GM12878 (cell line): ENCODE measurements at regions not wholly inside any gene's neighbourhood (a gene's known extent, or its start where the extent isn't known, plus 50 kb on each side); places are given as distances from the start of the nearest gene placed in this dataset.

Source experiments
- ATAC-seq: fragments of 200-7000 bp; cut with Tn5 transposase; 3 replicates; pipeline ENCODE4 v1.9.1; 2020; ENCODE audit warnings: mild to moderate bottlenecking, moderate library complexity
- BruUV-seq: library from RNA; stranded (reverse); fragments of 400-500 nt; replicated peaks from 2 replicates; lab custom pipeline; 2021; lab: Mats Ljungman, UMichigan
- CTCF ChIA-PET: fragments of 300-600 bp; sonication (Branson Sonifier 250); formaldehyde crosslinking; extraction: SDS; loops from one replicate; lab custom pipeline; 2021; ENCODE audit warnings: inconsistent platforms; lab: Yijun Ruan, JAX
- POLR2A ChIA-PET: fragments of 350-600 bp; formaldehyde crosslinking; extraction: SDS; loops from one replicate; lab custom pipeline; 2021; ENCODE audit warnings: inconsistent platforms; lab: Charles Lee
- RAD21 ChIA-PET: fragments of 300-600 bp; sonication (Branson Sonifier 250); formaldehyde crosslinking; loops from one replicate; lab custom pipeline; 2023; ENCODE audit warnings: antibody characterized with exemption; ENCODE audit not compliant: unreplicated experiment; lab: Charles Lee
- SMC1A ChIA-PET: fragments of 300-600 bp; sonication (Branson Sonifier 250); formaldehyde crosslinking; loops from one replicate; lab custom pipeline; 2023; ENCODE audit not compliant: unreplicated experiment, uncharacterized antibody; lab: Charles Lee
- DNase-seq: peaks from one replicate; pipeline ENCODE4 v3.0.0-alpha.2; 2011; ENCODE audit warnings: low read depth, low spot score
- FAIRE-seq: peaks from 3 replicates; lab custom pipeline; 2011; peaks lifted over from hg19 to GRCh38; lab: Jason Lieb, UNC
- H2AFZ ChIP-seq: 2 replicates; pipeline ENCODE4 v1.6.0; 2011; ENCODE audit warnings: low read depth, low read length, control low read depth; ENCODE audit not compliant: control insufficient read depth
- H3K27ac ChIP-seq: 2 replicates; pipeline ENCODE4 v1.5.1; 2011; ENCODE audit warnings: control low read depth; ENCODE audit not compliant: control insufficient read depth, insufficient read depth
- H3K27me3 ChIP-seq, 2 experiments: replicated peaks in 1 of 2; 2 replicates each; pipeline versions ENCODE4 v1.6.0 to v1.6.1; 2011; ENCODE audit warnings: low read length in 1 of 2; ENCODE audit not compliant: control insufficient read depth in 2 of 2, insufficient read depth in 2 of 2
- H3K36me3 ChIP-seq, 2 experiments: 2 replicates each; pipeline ENCODE4 v1.5.1; 2011; ENCODE audit warnings: low read length in 1 of 2; ENCODE audit not compliant: control insufficient read depth in 2 of 2, insufficient read depth in 2 of 2
- H3K4me1 ChIP-seq: 2 replicates; pipeline ENCODE4 v1.6.1; 2011; ENCODE audit warnings: mild to moderate bottlenecking, low read length, moderate library complexity, mixed read lengths; ENCODE audit not compliant: control insufficient read depth, insufficient read depth
- H3K4me2 ChIP-seq: 2 replicates; pipeline ENCODE4 v1.6.0; 2011; ENCODE audit warnings: control low read depth; ENCODE audit not compliant: control insufficient read depth, insufficient read depth
- H3K4me3 ChIP-seq: fragments of 200-600 bp; sonication (generic); 2 replicates; pipeline ENCODE4 v1.5.1; 2016
- H3K79me2 ChIP-seq: 2 replicates; pipeline ENCODE4 v1.6.0; 2011; ENCODE audit warnings: low read length; ENCODE audit not compliant: control insufficient read depth, insufficient read depth
- H3K9ac ChIP-seq: 2 replicates; pipeline ENCODE4 v1.8.0; 2011; ENCODE audit warnings: low read length, control low read depth, mixed read lengths; ENCODE audit not compliant: control insufficient read depth, insufficient read depth
- H3K9me3 ChIP-seq: replicated peaks from 3 replicates; pipeline ENCODE4 v1.5.1; 2011; ENCODE audit warnings: mild to moderate bottlenecking, low read length; ENCODE audit not compliant: control insufficient read depth, insufficient read depth
- H4K20me1 ChIP-seq: 2 replicates; pipeline ENCODE4 v1.6.0; 2011; ENCODE audit not compliant: control insufficient read depth, insufficient read depth
- BRCA1 ChIP-seq: IDR thresholded peaks from 2 replicates; pipeline ENCODE4 v1.6.1; 2011; ENCODE audit warnings: low read depth, low read length, improper control_type of control experiment
- GATAD2B ChIP-seq: fragments of 450-650 bp; conservative IDR thresholded peaks from 2 replicates; pipeline ENCODE4 v1.6.1; 2017; ENCODE audit warnings: low read depth, mild to moderate bottlenecking, moderate library complexity
- SMARCA5 ChIP-seq: fragments of 450-650 bp; IDR thresholded peaks from 2 replicates; pipeline ENCODE4 v1.6.1; 2017; ENCODE audit warnings: mild to moderate bottlenecking
- STAT1 ChIP-seq: fragments of 450-650 bp; conservative IDR thresholded peaks from 2 replicates; pipeline ENCODE4 v1.6.1; 2014; ENCODE audit warnings: antibody characterized with exemption, mild to moderate bottlenecking
- TCF12 ChIP-seq: IDR thresholded peaks from 2 replicates; pipeline ENCODE4 v1.6.1; 2011; ENCODE audit warnings: low read depth, mild to moderate bottlenecking, low read length
- ZBTB4 ChIP-seq: fragments of 450-650 bp; formaldehyde crosslinking; IDR thresholded peaks from 2 replicates; pipeline ENCODE4 v1.4.0; 2022; ENCODE audit warnings: mild to moderate bottlenecking, moderate library complexity
- WGBS: methylation state at CpG from one replicate; pipeline ENCODE4 v1.1.6; 2016; ENCODE audit warnings: low lambda C conversion rate; ENCODE audit not compliant: insufficient replicate concordance, insufficient coverage; ENCODE audit errors: missing lambda C conversion rate; 5-methylcytosine and 5-hydroxymethylcytosine counted together
- in situ Hi-C: fragments of 300-500 bp; cut with MboI; formaldehyde crosslinking; loops from 9 replicates; pipeline ENCODE4 v1.14.3; 2018; ENCODE audit warnings: mixed read lengths
- intact Hi-C: fragments of 100-400 bp; cut with micrococcal nuclease; formaldehyde crosslinking; loops from one replicate; pipeline ENCODE4 v1.14.2; 2022; ENCODE audit not compliant: unreplicated experiment
- TF ChIP-seq, protein P1 (sequence below): fragments of 450-650 bp; IDR thresholded peaks from 2 replicates; pipeline ENCODE4 v1.6.1; 2016; ENCODE audit warnings: mild to moderate bottlenecking, moderate library complexity, borderline replicate concordance
- TF ChIP-seq, protein P2 (sequence below): fragments of 450-650 bp; IDR thresholded peaks from 2 replicates; pipeline ENCODE4 v1.6.1; 2017; ENCODE audit warnings: mild to moderate bottlenecking, moderate library complexity
- TF ChIP-seq, protein P3 (sequence below), 3 experiments: IDR thresholded peaks in 2 of 3; conservative IDR thresholded peaks in 1 of 3; 2 replicates each; pipeline ENCODE4 v1.5.1; 2011; ENCODE audit warnings: low read depth in 3 of 3, low read length in 3 of 3, mild to moderate bottlenecking in 3 of 3, control low read depth in 2 of 3, moderate library complexity in 2 of 3, inconsistent platforms in 1 of 3, mixed read lengths in 1 of 3; ENCODE audit not compliant: control insufficient read depth in 2 of 3, insufficient read depth in 1 of 3; ENCODE audit errors: extremely low read depth in 1 of 3

GRCh38 chr16:85286066-85286831, 174.0 kb upstream of the CIBAR2 start:
- Histone ChIP-seq H4K20me1 (no peaks in the 10 kb centered on the region), H3K4me2 (no peak overlapping the region), H3K9me3 (no peaks in the 10 kb centered on the region), H3K36me3 (no peaks in the 10 kb centered on the region), H3K27ac (no peak overlapping the region), H3K27me3 (no peaks in the 10 kb centered on the region), H3K9ac (no peak overlapping the region), H2AFZ (no peak overlapping the region), H3K4me3 (no peak overlapping the region), H3K79me2 (no peaks in the 10 kb centered on the region), H3K4me1 (no peaks in the 10 kb centered on the region)
- no TSS peak for BruUV-seq
- WGBS, result 57% methylated on average over 29 of the region's 29 CpGs
- SMC1A ChIA-PET, result no interaction called here
- CTCF ChIA-PET, result interaction anchor here (0.5 to 2.3 kb wide), 4 partner anchors 11 to 883 kb away, joined by 3 to 9 read pairs (median 4); no protein-coding TSS in a partner anchor
- POLR2A ChIA-PET, result interaction anchor here (0.7 kb wide), 1 partner anchor 960 kb away, joined by 3 read pairs; no protein-coding TSS in a partner anchor
- ATAC-seq (no peak), DNase-seq (no peak), FAIRE-seq (no peak)
- RAD21 ChIA-PET, result interaction anchor here (1.3 kb wide), 1 partner anchor 12 kb away, joined by 3 read pairs; no protein-coding TSS in a partner anchor
- in situ Hi-C loops (no loop called here), intact Hi-C loops (no loop called here)
- TF ChIP-seq, protein P1, sequence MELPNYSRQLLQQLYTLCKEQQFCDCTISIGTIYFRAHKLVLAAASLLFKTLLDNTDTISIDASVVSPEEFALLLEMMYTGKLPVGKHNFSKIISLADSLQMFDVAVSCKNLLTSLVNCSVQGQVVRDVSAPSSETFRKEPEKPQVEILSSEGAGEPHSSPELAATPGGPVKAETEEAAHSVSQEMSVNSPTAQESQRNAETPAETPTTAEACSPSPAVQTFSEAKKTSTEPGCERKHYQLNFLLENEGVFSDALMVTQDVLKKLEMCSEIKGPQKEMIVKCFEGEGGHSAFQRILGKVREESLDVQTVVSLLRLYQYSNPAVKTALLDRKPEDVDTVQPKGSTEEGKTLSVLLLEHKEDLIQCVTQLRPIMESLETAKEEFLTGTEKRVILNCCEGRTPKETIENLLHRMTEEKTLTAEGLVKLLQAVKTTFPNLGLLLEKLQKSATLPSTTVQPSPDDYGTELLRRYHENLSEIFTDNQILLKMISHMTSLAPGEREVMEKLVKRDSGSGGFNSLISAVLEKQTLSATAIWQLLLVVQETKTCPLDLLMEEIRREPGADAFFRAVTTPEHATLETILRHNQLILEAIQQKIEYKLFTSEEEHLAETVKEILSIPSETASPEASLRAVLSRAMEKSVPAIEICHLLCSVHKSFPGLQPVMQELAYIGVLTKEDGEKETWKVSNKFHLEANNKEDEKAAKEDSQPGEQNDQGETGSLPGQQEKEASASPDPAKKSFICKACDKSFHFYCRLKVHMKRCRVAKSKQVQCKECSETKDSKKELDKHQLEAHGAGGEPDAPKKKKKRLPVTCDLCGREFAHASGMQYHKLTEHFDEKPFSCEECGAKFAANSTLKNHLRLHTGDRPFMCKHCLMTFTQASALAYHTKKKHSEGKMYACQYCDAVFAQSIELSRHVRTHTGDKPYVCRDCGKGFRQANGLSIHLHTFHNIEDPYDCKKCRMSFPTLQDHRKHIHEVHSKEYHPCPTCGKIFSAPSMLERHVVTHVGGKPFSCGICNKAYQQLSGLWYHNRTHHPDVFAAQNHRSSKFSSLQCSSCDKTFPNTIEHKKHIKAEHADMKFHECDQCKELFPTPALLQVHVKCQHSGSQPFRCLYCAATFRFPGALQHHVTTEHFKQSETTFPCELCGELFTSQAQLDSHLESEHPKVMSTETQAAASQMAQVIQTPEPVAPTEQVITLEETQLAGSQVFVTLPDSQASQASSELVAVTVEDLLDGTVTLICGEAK, result no peak
- TF ChIP-seq, protein P2, sequence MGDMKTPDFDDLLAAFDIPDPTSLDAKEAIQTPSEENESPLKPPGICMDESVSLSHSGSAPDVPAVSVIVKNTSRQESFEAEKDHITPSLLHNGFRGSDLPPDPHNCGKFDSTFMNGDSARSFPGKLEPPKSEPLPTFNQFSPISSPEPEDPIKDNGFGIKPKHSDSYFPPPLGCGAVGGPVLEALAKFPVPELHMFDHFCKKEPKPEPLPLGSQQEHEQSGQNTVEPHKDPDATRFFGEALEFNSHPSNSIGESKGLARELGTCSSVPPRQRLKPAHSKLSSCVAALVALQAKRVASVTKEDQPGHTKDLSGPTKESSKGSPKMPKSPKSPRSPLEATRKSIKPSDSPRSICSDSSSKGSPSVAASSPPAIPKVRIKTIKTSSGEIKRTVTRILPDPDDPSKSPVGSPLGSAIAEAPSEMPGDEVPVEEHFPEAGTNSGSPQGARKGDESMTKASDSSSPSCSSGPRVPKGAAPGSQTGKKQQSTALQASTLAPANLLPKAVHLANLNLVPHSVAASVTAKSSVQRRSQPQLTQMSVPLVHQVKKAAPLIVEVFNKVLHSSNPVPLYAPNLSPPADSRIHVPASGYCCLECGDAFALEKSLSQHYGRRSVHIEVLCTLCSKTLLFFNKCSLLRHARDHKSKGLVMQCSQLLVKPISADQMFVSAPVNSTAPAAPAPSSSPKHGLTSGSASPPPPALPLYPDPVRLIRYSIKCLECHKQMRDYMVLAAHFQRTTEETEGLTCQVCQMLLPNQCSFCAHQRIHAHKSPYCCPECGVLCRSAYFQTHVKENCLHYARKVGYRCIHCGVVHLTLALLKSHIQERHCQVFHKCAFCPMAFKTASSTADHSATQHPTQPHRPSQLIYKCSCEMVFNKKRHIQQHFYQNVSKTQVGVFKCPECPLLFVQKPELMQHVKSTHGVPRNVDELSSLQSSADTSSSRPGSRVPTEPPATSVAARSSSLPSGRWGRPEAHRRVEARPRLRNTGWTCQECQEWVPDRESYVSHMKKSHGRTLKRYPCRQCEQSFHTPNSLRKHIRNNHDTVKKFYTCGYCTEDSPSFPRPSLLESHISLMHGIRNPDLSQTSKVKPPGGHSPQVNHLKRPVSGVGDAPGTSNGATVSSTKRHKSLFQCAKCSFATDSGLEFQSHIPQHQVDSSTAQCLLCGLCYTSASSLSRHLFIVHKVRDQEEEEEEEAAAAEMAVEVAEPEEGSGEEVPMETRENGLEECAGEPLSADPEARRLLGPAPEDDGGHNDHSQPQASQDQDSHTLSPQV, result no peak
- no peak for TF ChIP-seq SMARCA5
- TF ChIP-seq GATAD2B, result no peak
- no peak for TF ChIP-seq TCF12
- TF ChIP-seq STAT1, result no peak
- TF ChIP-seq ZBTB4 (CRISPR knock-in tag), result no peak
- TF ChIP-seq, protein P3, sequence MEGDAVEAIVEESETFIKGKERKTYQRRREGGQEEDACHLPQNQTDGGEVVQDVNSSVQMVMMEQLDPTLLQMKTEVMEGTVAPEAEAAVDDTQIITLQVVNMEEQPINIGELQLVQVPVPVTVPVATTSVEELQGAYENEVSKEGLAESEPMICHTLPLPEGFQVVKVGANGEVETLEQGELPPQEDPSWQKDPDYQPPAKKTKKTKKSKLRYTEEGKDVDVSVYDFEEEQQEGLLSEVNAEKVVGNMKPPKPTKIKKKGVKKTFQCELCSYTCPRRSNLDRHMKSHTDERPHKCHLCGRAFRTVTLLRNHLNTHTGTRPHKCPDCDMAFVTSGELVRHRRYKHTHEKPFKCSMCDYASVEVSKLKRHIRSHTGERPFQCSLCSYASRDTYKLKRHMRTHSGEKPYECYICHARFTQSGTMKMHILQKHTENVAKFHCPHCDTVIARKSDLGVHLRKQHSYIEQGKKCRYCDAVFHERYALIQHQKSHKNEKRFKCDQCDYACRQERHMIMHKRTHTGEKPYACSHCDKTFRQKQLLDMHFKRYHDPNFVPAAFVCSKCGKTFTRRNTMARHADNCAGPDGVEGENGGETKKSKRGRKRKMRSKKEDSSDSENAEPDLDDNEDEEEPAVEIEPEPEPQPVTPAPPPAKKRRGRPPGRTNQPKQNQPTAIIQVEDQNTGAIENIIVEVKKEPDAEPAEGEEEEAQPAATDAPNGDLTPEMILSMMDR (IDR thresholded peaks at IDR 0.05 in 2 of 3, conservative IDR thresholded peaks at IDR 0.05 in 1 of 3; ENCODE audit: control insufficient read depth in 2 of 3, extremely low read depth in 1 of 3, insufficient read depth in 1 of 3, low read depth in 3 of 3, low read length in 3 of 3), result no peak
- TF ChIP-seq BRCA1, result no peak
